Ovary (tissue), 7 donors: ENCODE measurements at regions not wholly inside any gene's neighbourhood (a gene's known extent, or its start where the extent isn't known, plus 50 kb on each side); places are given as distances from the start of the nearest gene placed in this dataset.
"Not testable (repeated sequence)": the region's sequence is repeated elsewhere in the genome, so short reads cannot be mapped to it uniquely, and the experiment has no call there.

Experiments
- DNase-seq, 5 donors: peaks; one replicate each; pipeline ENCODE4 v3.0.0-alpha.2; 2019 to 2020
- H3K27ac ChIP-seq, 2 donors: fragments of 200-600 bp; one replicate each; pipeline versions ENCODE4 v1.5.1 to v1.8.0; 2019 to 2022
- H3K27me3 ChIP-seq: fragments of 200-600 bp; one replicate; pipeline ENCODE4 v1.8.0; 2022
- H3K36me3 ChIP-seq: fragments of 200-600 bp; sonication (generic); one replicate; pipeline ENCODE4 v1.5.1; 2019
- H3K4me1 ChIP-seq: one replicate; pipeline ENCODE4 v1.8.1; 2013; ENCODE audit warnings: mild to moderate bottlenecking, moderate library complexity; ENCODE audit not compliant: insufficient read depth
- H3K4me3 ChIP-seq: fragments of 200-600 bp; sonication (generic); one replicate; pipeline ENCODE4 v1.5.1; 2017
- H3K9me3 ChIP-seq, 2 donors: fragments of 200-600 bp in 1 of 2; sonication (generic) in 1 of 2; one replicate each; pipeline versions ENCODE4 v1.5.1 to v1.8.1; 2013 to 2019; ENCODE audit warnings: mild to moderate bottlenecking in 1 of 2, moderate library complexity in 1 of 2
- EP300 ChIP-seq: sonication (generic); formaldehyde crosslinking; IDR thresholded peaks from one replicate; pipeline ENCODE4 v1.6.1; 2017; ENCODE audit warnings: antibody characterized with exemption
- POLR2A ChIP-seq: fragments of 450-650 bp; IDR thresholded peaks from one replicate; pipeline ENCODE4 v1.6.1; 2017; ENCODE audit warnings: antibody characterized with exemption, mild to moderate bottlenecking, moderate library complexity
- WGBS, 3 donors: extraction: QIAGEN DNeasy Blood & Tissue Kit in 1 of 3; methylation state at CpG; one replicate each; pipeline versions ENCODE4 v1.1.5 to v1.1.7; 2013 to 2017; 5-methylcytosine and 5-hydroxymethylcytosine counted together
- intact Hi-C, 4 donors: fragments of 100-400 bp; cut with DNase I; formaldehyde crosslinking; loops; one replicate each; pipeline versions ENCODE4 v1.11.0 to v1.15.1; 2022 to 2023
- TF ChIP-seq, protein P1 (sequence below), 3 donors: fragments of 450-650 bp in 2 of 3; fragments of 200-600 bp in 1 of 3; IDR thresholded peaks; one replicate each; pipeline versions ENCODE4 v1.5.1 to v1.8.0; 2016 to 2022; ENCODE audit warnings: antibody characterized with exemption in 3 of 3, mild to moderate bottlenecking in 1 of 3
- donor health status: DM: no; HTN: no; CAD: no; lungs with moderate emphysema.
- donor health status: DM: no; HTN: no; CAD: no.
- donor health status: Bipolar disorder and iron deficiency.
- donor health status: DM: no; HTN: no; CAD: no.
- donor health status: DM: yes; HTN: yes; CAD: no.

GRCh38 chr5:8730194-8730593 is 815.7 kb downstream of the SEMA5A start:
- 69 to 77% (median 76%) methylated on average over 2 of the region's 2 CpGs for WGBS, 3 donors
- H3K4me1 ChIP-seq = no peaks in the 10 kb centered on the region

GRCh38 chr5:8731110-8731509 is 814.8 kb downstream of the SEMA5A start:
- H3K36me3 ChIP-seq, intact Hi-C loops, DNase-seq, H3K4me1 ChIP-seq, H3K27ac ChIP-seq, H3K4me3 ChIP-seq, H3K9me3 ChIP-seq, H3K27me3 ChIP-seq: not testable (repeated sequence)
- 85 to 92% (median 87%) methylated on average over 7 of the region's 7 CpGs for WGBS, 3 donors

More at GRCh38 chr5:8730194-8730593, 815.7 kb downstream of the SEMA5A start:
- Histone ChIP-seq H3K27ac (no peak overlapping the region), H3K27me3 (no peaks in the 10 kb centered on the region), H3K9me3 (no peaks in the 10 kb centered on the region), H3K36me3 (no peaks in the 10 kb centered on the region), H3K4me3 (no peak overlapping the region)
- no peak for DNase-seq
- no peak for TF ChIP-seq POLR2A
- TF ChIP-seq EP300 = no peak
- TF ChIP-seq, protein P1, sequence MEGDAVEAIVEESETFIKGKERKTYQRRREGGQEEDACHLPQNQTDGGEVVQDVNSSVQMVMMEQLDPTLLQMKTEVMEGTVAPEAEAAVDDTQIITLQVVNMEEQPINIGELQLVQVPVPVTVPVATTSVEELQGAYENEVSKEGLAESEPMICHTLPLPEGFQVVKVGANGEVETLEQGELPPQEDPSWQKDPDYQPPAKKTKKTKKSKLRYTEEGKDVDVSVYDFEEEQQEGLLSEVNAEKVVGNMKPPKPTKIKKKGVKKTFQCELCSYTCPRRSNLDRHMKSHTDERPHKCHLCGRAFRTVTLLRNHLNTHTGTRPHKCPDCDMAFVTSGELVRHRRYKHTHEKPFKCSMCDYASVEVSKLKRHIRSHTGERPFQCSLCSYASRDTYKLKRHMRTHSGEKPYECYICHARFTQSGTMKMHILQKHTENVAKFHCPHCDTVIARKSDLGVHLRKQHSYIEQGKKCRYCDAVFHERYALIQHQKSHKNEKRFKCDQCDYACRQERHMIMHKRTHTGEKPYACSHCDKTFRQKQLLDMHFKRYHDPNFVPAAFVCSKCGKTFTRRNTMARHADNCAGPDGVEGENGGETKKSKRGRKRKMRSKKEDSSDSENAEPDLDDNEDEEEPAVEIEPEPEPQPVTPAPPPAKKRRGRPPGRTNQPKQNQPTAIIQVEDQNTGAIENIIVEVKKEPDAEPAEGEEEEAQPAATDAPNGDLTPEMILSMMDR (IDR thresholded peaks at IDR 0.05) = no peak
- intact Hi-C loops = no loop called here

DNA sequence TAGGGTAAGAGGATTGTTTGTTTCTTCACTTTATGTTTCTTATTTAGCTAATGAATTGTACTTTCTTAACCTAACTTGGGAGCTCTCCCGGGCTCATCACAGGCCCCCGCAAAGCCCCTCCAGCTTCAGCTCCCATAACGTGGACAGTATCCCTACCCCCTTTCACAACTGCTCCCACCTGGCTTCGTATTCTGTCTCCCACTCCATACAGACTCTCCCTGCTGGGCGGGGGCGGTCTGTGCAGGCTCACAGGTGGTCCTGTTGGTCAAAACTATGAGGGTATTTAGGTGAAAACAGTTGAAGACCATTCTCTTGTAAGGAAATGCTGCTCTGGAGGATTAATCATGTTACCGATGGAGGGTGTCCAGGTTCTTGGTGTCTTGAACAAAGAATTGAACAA is 805.3 kb downstream of the SEMA5A start:
- Histone ChIP-seq H3K9me3 (no peaks in the 10 kb centered on the region), H3K27me3 (no peaks in the 10 kb centered on the region), H3K4me3 (no peak overlapping the region), H3K27ac (no peak overlapping the region), H3K36me3 (no peaks in the 10 kb centered on the region), H3K4me1 (no peaks in the 10 kb centered on the region)
- intact Hi-C loops = no loop called here
- no peak for DNase-seq
- WGBS, 3 donors = 71 to 80% (median 73%) methylated on average over 7 of the region's 7 CpGs
- TF ChIP-seq, protein P1 (IDR thresholded peaks at IDR 0.05) = no peak
- TF ChIP-seq EP300 (no peak), POLR2A (no peak)

- no peak overlapping the region for H3K4me3 ChIP-seq
- H3K27me3 ChIP-seq = no peaks in the 10 kb centered on the region
- 95 to 99% (median 97%) methylated on average over 2 of the region's 2 CpGs for WGBS, 3 donors
- no peak for DNase-seq
- no peaks in the 10 kb centered on the region for H3K4me1 ChIP-seq
- intact Hi-C loops = no loop called here
- no peak overlapping the region for H3K27ac ChIP-seq
- no peaks in the 10 kb centered on the region for H3K36me3 ChIP-seq
- TF ChIP-seq EP300 (no peak), POLR2A (no peak)
- TF ChIP-seq, protein P1 (IDR thresholded peaks at IDR 0.05) = no peak
- H3K9me3 ChIP-seq = no peaks in the 10 kb centered on the region
Measured at GRCh38 chr5:8749556-8749955, 796.3 kb downstream of the SEMA5A start.

- Histone ChIP-seq H3K36me3 (no peaks in the 10 kb centered on the region), H3K4me1 (no peaks in the 10 kb centered on the region), H3K9me3 (no peaks in the 10 kb centered on the region), H3K4me3 (no peak overlapping the region), H3K27ac (no peak overlapping the region), H3K27me3 (no peaks in the 10 kb centered on the region)
- TF ChIP-seq, protein P1 (IDR thresholded peaks at IDR 0.05) = no peak
- TF ChIP-seq EP300 (no peak), POLR2A (no peak)
- no peak for DNase-seq
- intact Hi-C loops = no loop called here
Measured at GRCh38 chr5:8750100-8750499, 795.8 kb downstream of the SEMA5A start.
